ENCODE measurements at regions not wholly inside any gene's neighbourhood (a gene's known extent, or its start where the extent isn't known, plus 50 kb on each side); places are given as distances from the start of the nearest gene placed in this dataset.

DNA sequence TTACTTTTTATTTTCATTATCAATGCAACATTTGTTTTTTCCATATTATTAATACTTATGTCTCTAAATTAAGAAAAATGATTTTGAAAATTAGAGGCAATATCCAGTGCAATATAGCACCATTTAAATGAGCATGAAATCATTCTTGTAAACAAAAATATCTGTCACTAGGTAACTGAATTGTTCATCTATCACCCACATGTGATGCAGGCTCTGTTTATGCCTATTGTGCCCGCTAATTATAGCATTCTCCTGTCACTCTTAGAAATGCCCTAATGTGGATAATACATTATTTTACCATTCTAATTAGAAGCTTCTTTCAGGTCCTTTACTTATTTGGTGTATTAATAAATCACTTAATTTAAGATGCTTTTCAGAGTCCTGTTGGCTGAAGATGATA, 1332.4 kb downstream of the AACS start:
- in situ Hi-C loops (cut with MboI; ENCODE audit: low sequenced_read_pairs, unreplicated experiment) = no loop called here
- TF ChIP-seq, protein P1, sequence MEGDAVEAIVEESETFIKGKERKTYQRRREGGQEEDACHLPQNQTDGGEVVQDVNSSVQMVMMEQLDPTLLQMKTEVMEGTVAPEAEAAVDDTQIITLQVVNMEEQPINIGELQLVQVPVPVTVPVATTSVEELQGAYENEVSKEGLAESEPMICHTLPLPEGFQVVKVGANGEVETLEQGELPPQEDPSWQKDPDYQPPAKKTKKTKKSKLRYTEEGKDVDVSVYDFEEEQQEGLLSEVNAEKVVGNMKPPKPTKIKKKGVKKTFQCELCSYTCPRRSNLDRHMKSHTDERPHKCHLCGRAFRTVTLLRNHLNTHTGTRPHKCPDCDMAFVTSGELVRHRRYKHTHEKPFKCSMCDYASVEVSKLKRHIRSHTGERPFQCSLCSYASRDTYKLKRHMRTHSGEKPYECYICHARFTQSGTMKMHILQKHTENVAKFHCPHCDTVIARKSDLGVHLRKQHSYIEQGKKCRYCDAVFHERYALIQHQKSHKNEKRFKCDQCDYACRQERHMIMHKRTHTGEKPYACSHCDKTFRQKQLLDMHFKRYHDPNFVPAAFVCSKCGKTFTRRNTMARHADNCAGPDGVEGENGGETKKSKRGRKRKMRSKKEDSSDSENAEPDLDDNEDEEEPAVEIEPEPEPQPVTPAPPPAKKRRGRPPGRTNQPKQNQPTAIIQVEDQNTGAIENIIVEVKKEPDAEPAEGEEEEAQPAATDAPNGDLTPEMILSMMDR (IDR thresholded peaks at IDR 0.05; ENCODE audit: borderline replicate concordance, control extremely low read depth, extremely low read depth, insufficient read depth, missing control alignments) = no peak
- DNase-seq (ENCODE audit: low spot score) = no peak

DNA sequence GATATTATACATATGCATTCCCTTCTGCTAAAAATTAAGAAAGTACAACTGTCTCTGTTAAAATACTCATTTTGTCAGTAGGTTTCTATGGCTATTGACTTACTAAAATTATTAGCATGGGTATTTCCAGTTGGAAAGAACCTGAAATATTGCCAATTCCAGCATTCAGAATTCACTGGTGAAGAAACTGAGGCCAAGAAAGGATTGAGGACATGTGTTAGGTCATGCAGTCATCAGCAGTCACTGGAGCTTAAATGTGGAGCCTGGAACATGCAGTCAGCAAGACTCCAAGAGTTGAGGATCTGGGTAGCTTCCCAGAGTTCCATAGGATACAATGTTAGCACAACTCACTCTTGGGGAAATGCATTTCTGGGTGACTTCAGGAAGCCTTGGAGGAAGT, 1335.6 kb downstream of the AACS start:
- in situ Hi-C loops (cut with MboI; ENCODE audit: low sequenced_read_pairs, unreplicated experiment) = no loop called here

GRCh38 chr12:126404293-126404881, 1339.2 kb downstream of the AACS start:
- no peak for DNase-seq (ENCODE audit: low spot score)
- in situ Hi-C loops (cut with MboI; ENCODE audit: low sequenced_read_pairs, unreplicated experiment) = no loop called here
- TF ChIP-seq, protein P1 (IDR thresholded peaks at IDR 0.05; ENCODE audit: borderline replicate concordance, control extremely low read depth, extremely low read depth, insufficient read depth, missing control alignments) = no peak

More for the DNA sequence above, 1335.6 kb downstream of the AACS start:
- DNase-seq (ENCODE audit: low spot score) = no peak
- TF ChIP-seq, protein P1 (IDR thresholded peaks at IDR 0.05; ENCODE audit: borderline replicate concordance, control extremely low read depth, extremely low read depth, insufficient read depth, missing control alignments) = no peak

DNA sequence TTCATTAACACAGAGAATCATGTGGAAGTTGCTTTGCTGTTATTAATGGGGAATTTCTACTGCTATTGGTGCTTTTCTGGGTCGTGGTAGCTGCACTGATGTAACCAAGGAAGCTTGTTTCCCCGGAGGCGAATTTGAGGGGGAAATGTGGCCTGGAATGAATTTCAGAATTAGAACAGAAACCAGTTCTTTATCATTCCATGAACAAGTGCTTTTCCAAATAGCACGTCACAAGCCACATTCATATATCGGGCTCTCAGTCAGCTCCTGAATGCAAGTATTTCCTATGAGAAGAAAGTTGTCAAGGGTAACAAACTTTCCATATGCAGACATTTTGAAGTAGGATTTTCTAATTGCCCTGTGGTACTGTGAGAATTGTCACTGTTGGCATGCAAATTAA, 1353.2 kb downstream of the AACS start:
- DNase-seq (ENCODE audit: low spot score) = no peak
- in situ Hi-C loops (cut with MboI; ENCODE audit: low sequenced_read_pairs, unreplicated experiment) = no loop called here
- TF ChIP-seq, protein P1 (IDR thresholded peaks at IDR 0.05; ENCODE audit: borderline replicate concordance, control extremely low read depth, extremely low read depth, insufficient read depth, missing control alignments) = no peak

GRCh38 chr12:126419131-126419530, 1353.9 kb downstream of the AACS start:
- in situ Hi-C loops (cut with MboI; ENCODE audit: low sequenced_read_pairs, unreplicated experiment) = no loop called here
- DNase-seq (ENCODE audit: low spot score) = no peak
- TF ChIP-seq, protein P1 (IDR thresholded peaks at IDR 0.05; ENCODE audit: borderline replicate concordance, control extremely low read depth, extremely low read depth, insufficient read depth, missing control alignments) = no peak

- TF ChIP-seq, protein P1 (IDR thresholded peaks at IDR 0.05; ENCODE audit: borderline replicate concordance, control extremely low read depth, extremely low read depth, insufficient read depth, missing control alignments) = no peak
- in situ Hi-C loops (cut with MboI; ENCODE audit: low sequenced_read_pairs, unreplicated experiment) = no loop called here
- DNase-seq (ENCODE audit: low spot score) = no peak
These were observed 1359.5 kb downstream of the AACS start for GRCh38 chr12:126424696-126425095.

All from GM13976 (cell line).